AG09319 (cell line): ENCODE measurements at regions not wholly inside any gene's neighbourhood (a gene's known extent, or its start where the extent isn't known, plus 50 kb on each side); places are given as distances from the start of the nearest gene placed in this dataset.

Experiments
- DNase-seq: peaks from one replicate; pipeline ENCODE4 v3.0.0-alpha.2; 2010; ENCODE audit warnings: low read depth; ENCODE audit errors: extremely low read depth
- CTCF ChIP-seq: IDR thresholded peaks from 2 replicates; pipeline ENCODE4 v1.5.1; 2011; ENCODE audit warnings: low read depth, mild to moderate bottlenecking, inconsistent platforms, low read length, moderate library complexity

DNA sequence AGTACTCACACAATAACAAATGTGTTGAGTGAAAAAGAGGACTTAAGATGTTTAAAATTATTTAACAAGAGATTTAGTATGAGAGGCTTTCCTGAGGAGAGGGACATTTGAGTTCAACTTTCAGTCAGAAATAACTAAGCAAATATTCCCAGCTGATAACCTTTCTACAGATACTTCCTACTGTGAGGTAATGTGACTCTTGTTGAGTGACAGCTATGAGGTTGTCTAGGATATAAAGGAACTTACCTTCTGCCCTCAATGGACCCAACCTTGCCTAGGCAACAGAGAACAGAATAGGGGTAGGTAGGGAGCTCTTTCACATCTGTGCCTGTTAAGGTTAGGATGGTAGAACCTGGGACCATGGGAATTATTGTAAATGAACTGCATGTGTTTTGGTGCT is 54.7 kb downstream of the GLUD2 start:
- no peak for DNase-seq
- no peak for TF ChIP-seq CTCF

- no peak for TF ChIP-seq CTCF
- no peak for DNase-seq
Measured at GRCh38 chrX:121103381-121103780, 56.0 kb downstream of the GLUD2 start.

GRCh38 chrX:121106484-121107235 is 59.2 kb downstream of the GLUD2 start:
- DNase-seq: no peak
- TF ChIP-seq CTCF: no peak

DNA sequence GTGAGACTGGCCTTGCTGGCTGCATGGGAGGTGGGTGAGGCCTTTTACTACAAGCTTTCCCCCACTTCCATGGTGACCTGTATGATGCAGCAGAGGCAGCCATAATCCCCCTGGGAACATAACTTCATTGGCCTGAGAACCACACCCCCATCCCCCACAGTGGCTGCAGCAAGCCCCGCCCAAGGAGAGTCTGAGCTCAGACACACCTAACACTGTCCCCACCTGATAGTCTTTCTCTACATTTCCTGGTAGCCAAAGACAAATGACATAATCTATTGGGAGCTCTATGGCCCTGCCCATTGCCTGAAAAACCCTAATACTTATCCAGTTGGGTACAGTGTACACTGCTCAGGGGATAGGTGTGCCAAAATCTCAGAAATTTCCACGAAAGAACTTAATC is 62.6 kb downstream of the GLUD2 start:
- no peak for TF ChIP-seq CTCF
- no peak for DNase-seq

GRCh38 chrX:121110536-121110935 is 63.1 kb downstream of the GLUD2 start:
- no peak for DNase-seq
- no peak for TF ChIP-seq CTCF

DNA sequence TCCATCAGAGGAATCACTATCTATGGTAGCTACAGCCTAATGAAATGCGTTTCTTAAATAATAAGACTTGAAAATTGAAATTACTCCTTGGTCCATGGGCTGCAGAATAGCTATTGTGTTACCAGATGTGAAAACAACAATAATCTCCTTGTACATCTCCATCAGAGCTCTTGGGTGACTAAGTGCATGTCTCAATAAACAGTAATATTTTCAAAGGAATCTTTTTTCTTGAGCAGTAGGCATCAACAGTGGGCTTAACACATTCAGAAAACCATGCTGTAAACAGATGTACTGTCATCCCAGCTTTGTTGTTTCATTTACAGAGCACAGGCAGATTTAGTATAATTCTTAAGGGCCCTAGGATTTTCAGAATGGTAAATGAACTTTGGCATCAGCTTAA is 67.3 kb downstream of the GLUD2 start:
- no peak for TF ChIP-seq CTCF
- no peak for DNase-seq

DNA sequence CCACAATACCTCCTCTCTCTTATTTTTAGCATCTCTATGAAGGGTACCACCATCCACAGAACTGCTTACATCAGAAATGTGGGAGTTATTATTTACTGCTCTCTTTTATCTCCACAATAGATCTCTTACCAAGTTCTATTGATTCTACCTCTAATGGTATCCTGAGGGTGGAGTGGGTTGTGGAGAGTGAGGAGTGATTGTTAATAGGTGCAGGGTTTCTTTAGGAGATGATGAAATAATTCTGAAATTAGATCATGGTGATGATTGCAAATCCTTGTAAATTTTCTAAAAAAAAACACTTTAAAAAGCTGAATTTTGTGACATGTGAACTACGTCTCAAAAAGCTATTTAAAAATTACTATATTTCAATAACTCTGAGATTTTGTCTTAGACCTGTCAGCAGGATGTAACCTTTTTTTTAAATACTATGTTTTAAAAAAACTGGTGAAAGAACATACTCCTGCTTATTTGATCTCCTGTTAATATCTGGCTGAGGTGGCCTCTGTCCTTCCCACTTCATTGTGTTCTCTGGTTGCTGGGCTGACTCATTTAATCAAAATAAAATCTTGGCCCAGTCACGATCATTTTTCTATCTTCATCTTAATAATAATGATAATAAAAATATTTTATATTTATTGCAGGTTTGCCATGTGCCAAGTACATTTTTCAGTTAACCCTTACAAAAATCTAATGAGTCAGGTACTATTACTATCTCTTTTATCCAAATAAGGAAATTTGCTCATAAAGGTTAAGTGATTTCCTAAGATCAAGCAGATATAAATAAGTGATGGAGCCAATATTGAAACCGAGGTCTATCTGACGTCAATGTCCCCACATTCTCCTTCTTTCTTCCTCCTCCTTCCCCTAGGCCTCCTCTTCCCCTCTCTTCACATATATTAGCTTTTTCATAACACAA is 73.5 kb downstream of the GLUD2 start:
- no peak for DNase-seq
- TF ChIP-seq CTCF: no peak
